ENCODE measurements at regions not wholly inside any gene's neighbourhood (a gene's known extent, or its start where the extent isn't known, plus 50 kb on each side); places are given as distances from the start of the nearest gene placed in this dataset.

GRCh38 chr3:30356866-30357753, 249.3 kb upstream of the TGFBR2 start:
- TF ChIP-seq CTCF (IDR thresholded peaks at IDR 0.05) (no peak), POLR2A (IDR thresholded peaks at IDR 0.05) (no peak)
